HK-2 (cell line): ENCODE measurements at regions not wholly inside any gene's neighbourhood (a gene's known extent, or its start where the extent isn't known, plus 50 kb on each side); places are given as distances from the start of the nearest gene placed in this dataset.

Experiments used
- DNase-seq: peaks from one replicate; pipeline ENCODE4 v3.0.0-alpha.2; 2018; ENCODE audit not compliant: unreplicated experiment

DNA sequence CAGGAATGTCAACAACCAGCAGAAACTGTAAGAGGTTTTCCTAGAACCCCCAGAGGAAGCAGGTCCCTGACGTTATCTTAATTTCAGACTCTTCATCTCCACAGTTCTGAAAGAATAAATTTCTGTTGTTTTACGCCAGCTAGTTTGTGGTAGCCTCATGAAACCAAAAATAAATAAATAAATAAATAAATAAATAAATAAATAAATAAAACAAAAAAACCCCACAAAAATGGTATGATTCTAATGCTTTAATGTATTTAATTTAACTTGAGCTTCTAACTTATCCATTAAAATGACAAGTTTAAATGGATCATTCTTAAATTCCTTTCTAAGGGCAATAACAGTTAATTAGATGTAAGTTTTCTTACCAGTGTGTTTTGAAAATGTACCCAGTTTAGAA lies 293.8 kb upstream of the ADAMTS5 start:
- DNase-seq = no peak

DNA sequence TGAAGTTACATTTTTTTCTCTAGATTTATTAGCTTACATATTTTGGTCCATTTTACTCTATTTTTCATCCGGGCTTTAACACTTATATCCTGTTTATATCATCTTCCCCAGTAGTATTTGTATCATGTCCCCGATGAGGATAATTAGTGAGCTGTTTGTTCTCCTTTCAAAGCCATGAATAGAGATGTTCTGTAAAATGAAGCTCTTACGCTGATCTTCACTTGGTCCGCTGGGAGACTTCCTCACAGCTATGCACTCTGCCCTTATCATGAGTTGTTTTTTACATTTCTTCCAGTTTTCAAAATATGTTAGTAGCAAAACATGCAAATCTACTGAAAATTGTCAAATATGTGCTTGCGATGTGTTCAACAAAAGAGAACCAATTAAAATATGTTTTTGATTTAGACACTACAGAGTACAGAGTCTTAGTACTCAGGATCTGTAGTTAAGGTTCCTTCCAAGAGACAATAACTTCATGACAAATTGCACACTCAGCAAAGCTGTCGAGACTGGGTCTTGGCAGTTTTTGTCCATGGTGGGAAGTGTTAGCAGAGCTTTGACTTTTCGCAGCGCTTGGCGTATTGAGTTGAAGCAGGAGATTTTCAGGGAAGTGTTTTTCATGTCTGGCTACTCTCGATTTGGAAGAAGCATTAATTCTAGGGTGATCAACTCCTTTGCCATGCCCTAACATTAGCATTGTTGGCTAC lies 292.0 kb upstream of the ADAMTS5 start:
- DNase-seq = no peak

DNA sequence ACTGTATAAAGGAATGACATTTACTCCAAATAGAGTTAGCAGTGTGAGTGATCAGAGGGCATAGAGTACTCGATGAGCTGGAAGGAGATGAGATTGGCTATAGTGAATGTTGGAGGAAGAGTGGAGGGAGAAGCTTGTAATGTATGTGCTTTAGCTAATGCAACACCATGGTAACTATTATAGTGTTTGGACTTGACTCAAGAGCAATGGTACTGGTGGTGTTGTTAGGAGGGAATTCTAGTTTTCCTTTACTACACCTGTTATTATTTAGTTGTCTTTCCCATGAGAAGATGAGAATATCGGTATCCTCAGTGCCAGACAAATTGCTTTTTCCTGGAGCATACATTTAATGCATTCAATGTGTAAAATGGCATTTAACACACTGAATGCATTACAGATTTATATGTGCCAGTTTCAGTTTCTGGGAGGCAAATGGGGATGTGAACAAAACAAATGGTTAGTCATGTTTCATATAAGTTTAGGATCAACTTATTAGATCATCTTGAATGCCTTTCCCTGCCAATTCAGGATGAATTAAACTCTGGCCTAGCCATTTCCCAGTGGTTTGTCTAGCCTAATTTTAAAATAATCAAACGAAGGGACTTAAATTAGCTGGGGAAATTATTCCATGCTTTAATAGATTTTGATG lies 291.1 kb upstream of the ADAMTS5 start:
- no peak for DNase-seq

GRCh38 chr21:27257226-27257625 lies 290.3 kb upstream of the ADAMTS5 start:
- DNase-seq = no peak

DNA sequence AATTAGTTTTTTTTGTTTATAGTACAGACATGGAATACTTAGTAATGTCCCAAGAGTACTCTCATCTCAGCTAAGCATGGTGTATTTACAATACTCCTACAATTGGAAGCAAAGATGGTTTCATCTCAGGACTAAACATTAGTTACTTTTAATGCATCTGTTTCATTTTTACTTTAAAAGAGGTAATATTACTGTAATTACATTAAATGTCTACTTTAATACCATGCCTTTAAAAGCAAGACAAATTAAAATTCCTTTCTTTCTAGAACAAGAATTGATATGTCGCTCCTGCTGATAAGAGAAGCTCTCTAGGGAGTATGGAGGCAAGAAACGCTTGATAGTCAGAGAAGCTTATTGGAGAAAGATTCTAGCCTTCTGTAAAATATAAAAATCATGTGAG lies 284.9 kb upstream of the ADAMTS5 start:
- no peak for DNase-seq

DNA sequence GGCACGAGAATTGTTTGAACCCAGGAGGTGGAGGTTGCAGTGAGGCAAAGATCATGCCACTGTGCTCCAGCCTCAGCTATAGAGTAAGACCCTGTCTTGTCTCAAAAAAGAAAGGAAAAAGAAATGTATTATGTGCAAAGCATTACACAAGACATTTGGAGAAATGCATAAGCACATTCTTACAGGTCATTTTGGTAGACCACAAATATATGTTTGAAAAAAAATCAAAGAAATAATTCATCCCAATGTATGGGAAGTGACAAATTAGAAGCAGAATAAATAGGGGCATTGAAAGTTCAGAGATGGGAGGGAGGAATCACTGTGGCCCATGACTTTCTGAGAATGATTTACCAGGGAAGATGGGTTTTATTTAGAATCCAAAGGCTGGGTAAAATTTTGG lies 283.5 kb upstream of the ADAMTS5 start:
- DNase-seq = no peak

DNA sequence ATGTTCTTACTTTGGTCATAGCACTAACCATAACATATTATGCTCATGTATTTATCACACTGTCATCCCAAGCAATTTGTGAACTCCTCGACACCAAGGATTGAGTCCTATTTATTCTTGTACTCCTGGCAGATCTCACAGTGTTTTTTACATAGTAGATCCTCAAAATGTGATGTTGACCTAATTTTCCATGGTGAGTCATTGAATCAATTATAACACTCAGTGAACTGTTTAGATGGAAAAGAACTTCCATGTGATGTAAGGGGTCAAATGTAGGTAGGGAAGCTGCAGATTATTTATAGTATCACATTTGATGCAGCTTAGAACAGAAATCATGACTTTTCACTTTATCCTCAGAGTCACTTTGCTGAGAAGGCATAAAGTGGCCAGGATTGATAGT lies 281.9 kb upstream of the ADAMTS5 start:
- no peak for DNase-seq

DNA sequence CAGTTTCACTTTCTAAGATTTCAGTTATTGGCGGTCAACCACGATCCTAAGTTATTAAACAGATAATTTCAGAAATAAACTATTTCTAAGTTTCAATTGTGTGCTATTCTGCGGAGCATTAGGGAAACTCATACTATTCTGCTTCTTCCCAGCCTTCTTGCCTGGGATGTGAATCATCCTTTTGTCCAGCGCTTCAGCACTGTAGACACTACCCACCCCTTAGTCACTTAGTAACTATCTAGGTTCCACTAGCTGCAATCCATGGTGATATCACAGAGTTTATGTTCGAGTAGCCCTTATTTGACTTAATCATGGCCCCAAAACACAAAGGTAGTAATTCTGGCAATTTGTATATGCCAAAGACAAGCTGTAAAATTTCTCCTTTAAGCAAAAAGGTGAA lies 279.9 kb upstream of the ADAMTS5 start:
- no peak for DNase-seq

- DNase-seq = no peak
These were observed 277.9 kb upstream of the ADAMTS5 start for GRCh38 chr21:27244776-27245175.

DNA sequence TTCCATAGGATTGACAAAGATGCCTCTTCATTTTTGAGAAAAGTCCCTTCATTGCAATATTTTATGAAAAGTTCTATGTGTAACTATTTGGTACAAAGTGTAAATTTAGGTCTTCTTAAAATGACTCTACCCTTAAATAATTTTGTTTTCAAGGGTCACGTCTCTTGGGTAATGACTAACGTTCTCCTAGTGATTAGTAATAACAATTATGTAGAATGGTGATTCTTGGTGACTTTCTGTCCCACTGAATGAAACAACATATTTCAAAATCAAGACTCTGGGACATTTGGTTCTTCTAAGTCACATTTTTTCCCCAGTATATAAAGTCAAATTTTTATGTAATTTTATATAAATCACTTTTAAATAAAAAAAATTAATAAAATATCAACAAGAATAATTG lies 277.5 kb upstream of the ADAMTS5 start:
- DNase-seq = no peak

DNA sequence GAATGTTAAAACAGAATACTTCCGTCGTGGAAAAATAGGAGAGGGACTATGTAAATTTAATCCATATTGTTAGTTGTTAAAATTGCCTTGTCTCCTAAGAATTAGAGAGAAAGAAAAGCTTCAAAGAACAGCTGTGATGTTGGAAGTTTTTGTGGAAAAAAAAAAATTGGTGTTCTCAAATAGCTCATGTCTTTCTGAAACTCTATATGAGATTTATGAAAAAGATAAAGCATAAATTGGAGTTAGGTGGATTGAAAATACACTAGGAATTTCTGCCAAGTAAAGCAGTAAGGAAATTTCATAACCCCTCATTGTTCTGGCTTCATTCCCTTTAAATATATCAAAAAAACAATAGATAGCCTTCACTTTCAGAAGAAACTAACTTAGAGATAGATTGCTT lies 274.0 kb upstream of the ADAMTS5 start:
- DNase-seq = no peak

- no peak for DNase-seq
These were observed 266.7 kb upstream of the ADAMTS5 start for GRCh38 chr21:27233514-27234115.

DNA sequence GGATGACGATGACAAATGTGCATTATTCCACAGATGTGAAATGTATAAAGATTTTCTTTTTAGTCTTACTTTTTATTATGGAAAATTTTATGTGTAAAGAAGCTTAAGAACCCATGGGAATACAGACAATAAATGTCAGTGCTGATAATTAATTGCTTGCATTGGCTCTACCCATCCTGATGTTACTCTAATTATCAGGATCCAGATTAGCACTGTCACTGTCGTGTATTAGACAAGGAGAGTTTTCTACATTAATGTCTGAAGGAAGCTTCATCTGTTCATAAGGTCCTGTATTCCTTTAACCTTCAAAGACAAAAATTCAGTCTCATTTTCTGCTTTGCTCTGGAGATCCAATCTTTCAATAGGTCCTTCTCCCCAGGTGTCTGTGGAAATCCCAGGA lies 259.1 kb upstream of the ADAMTS5 start:
- DNase-seq = no peak

DNA sequence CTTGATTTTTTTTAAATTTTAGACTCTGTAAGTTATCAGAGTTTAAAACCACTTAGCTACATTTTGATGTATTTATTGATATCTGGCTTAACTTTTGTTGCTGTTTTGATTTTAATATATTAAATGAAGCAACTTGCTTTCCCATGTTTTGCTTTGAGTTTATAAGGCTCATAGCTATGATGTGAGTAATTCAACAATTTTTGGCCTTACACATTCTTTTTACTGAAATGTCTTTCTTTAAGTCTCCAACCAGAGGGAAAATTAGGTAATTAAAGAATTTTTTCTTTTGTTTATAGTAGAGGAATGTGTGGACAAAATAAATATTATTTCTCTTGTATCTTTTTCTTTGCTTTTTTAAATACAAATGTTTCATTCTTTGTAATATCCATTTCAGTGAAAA lies 258.3 kb upstream of the ADAMTS5 start:
- DNase-seq = no peak

- DNase-seq = no peak
These were observed 257.3 kb upstream of the ADAMTS5 start for GRCh38 chr21:27224169-27224568.

DNA sequence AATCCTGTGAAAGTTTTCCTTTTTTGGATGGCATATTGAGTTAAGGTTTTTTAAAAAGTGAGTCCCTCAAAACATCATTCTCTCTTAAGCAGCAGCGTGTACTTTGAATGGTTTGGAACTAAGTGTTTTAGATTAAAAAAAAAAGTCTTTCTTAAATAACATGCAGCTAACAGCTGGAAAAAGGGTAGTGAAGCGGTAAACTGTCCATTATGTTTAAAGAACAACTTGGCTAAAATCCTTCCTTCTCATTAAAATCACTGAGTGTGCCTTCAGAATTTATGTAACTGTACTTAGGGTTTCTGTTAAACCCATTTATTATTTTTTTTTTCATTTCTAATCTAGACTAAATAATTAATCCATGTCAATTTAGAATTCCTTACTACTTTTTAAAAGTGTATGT lies 254.2 kb upstream of the ADAMTS5 start:
- no peak for DNase-seq

GRCh38 chr21:27220416-27220815 lies 253.5 kb upstream of the ADAMTS5 start:
- DNase-seq = no peak

- DNase-seq = no peak
These were observed 252.2 kb upstream of the ADAMTS5 start for GRCh38 chr21:27219068-27219467.

DNA sequence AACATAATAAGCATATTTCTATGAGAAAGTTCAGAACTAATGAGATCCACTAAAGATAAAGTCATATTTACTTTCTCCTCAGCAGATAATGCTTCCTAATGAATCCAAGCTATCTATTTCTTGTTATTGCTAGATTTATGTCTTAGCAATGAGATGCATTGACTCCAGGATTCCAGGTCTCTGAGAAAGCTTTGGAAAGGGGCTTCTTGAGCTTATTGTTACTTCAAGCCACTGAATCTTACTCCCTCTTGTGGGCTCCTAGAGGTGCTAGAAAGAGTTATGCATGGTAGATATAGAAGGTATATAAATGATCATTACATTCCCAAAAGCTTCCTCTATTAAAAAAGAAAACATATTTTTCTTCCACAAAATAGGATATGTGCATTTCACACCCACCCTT lies 246.4 kb upstream of the ADAMTS5 start:
- no peak for DNase-seq

- no peak for DNase-seq
These were observed 245.6 kb upstream of the ADAMTS5 start for GRCh38 chr21:27212441-27212840.

- DNase-seq = no peak
These were observed 242.7 kb upstream of the ADAMTS5 start for GRCh38 chr21:27209546-27209945.

GRCh38 chr21:27206368-27206982 lies 239.6 kb upstream of the ADAMTS5 start:
- DNase-seq = no peak

- no peak for DNase-seq
These were observed 235.4 kb upstream of the ADAMTS5 start for GRCh38 chr21:27202301-27202700.
